GM12801 (cell line): ENCODE measurements at regions not wholly inside any gene's neighbourhood (a gene's known extent, or its start where the extent isn't known, plus 50 kb on each side); places are given as distances from the start of the nearest gene placed in this dataset.

Experiments
- CTCF ChIP-seq: IDR thresholded peaks from one replicate; pipeline ENCODE4 v1.5.1; 2011; ENCODE audit warnings: control low read depth; ENCODE audit not compliant: insufficient read length; ENCODE audit errors: extremely low read depth

GRCh38 chr7:113367041-113367586 is 248.8 kb upstream of the SMIM30 start:
- TF ChIP-seq CTCF = no peak

- TF ChIP-seq CTCF = no peak
Measured at GRCh38 chr7:113366122-113366521, 247.8 kb upstream of the SMIM30 start.

- TF ChIP-seq CTCF = no peak
Measured at GRCh38 chr7:113349339-113349738, 231.0 kb upstream of the SMIM30 start.

- no peak for TF ChIP-seq CTCF
Measured at GRCh38 chr7:113339661-113340060, 221.3 kb upstream of the SMIM30 start.

GRCh38 chr7:113338071-113338696 is 219.8 kb upstream of the SMIM30 start:
- TF ChIP-seq CTCF = no peak

- TF ChIP-seq CTCF = no peak
Measured at GRCh38 chr7:113331155-113331898, 213.0 kb upstream of the SMIM30 start.

GRCh38 chr7:113321201-113321600 is 202.8 kb upstream of the SMIM30 start:
- TF ChIP-seq CTCF = no peak
